T-helper 2 cell treated with Interferon-gamma antibody and Interleukin-4, amounts not matched to agents 5 μg/mL and 100 μg/mL, for 36 hours (primary cell): ENCODE measurements at regions not wholly inside any gene's neighbourhood (a gene's known extent, or its start where the extent isn't known, plus 50 kb on each side); places are given as distances from the start of the nearest gene placed in this dataset.
"Not testable (repeated sequence)": the region's sequence is repeated elsewhere in the genome, so short reads cannot be mapped to it uniquely, and the experiment has no call there.

ENCODE experiments used
- DNase-seq: peaks from one replicate; pipeline ENCODE4 v3.0.0; 2021; ENCODE audit warnings: low spot score
- H3K27ac Mint-ChIP-seq: one replicate; pipeline ENCODE4 v1.8.0; 2021; ENCODE audit warnings: mild to moderate bottlenecking, mixed read lengths
- H3K27me3 Mint-ChIP-seq: one replicate; pipeline ENCODE4 v1.8.0; 2021; ENCODE audit warnings: low read depth, mixed read lengths
- H3K36me3 Mint-ChIP-seq: one replicate; pipeline ENCODE4 v1.8.0; 2021; ENCODE audit warnings: low read depth, mixed read lengths
- H3K4me1 Mint-ChIP-seq: one replicate; pipeline ENCODE4 v1.8.0; 2021; ENCODE audit warnings: low read depth, mixed read lengths
- H3K4me3 Mint-ChIP-seq: one replicate; pipeline ENCODE4 v1.8.0; 2022; ENCODE audit warnings: mild to moderate bottlenecking, moderate library complexity, mixed read lengths
- H3K9me3 Mint-ChIP-seq: one replicate; pipeline ENCODE4 v1.8.0; 2021; ENCODE audit warnings: mixed read lengths

GRCh38 chr13:30835442-30835841 lies 70.6 kb upstream of the MEDAG start:
- Mint-ChIP-seq H3K9me3 (no peaks in the 10 kb centered on the region), H3K27me3 (peaks cover 5% of the 10 kb centered on the region), H3K4me3 (no peak overlapping the region), H3K36me3 (no peaks in the 10 kb centered on the region), H3K27ac (no peak overlapping the region), H3K4me1 (peaks cover 2% of the 10 kb centered on the region)
- DNase-seq: no peak

GRCh38 chr13:30837227-30838159 lies 68.6 kb upstream of the MEDAG start:
- peaks cover 5% of the 10 kb centered on the region for H3K27me3 Mint-ChIP-seq
- no peak overlapping the region for H3K4me3 Mint-ChIP-seq
- no peaks in the 10 kb centered on the region for H3K9me3 Mint-ChIP-seq
- no peak overlapping the region for H3K27ac Mint-ChIP-seq
- no peaks in the 10 kb centered on the region for H3K4me1 Mint-ChIP-seq
- no peaks in the 10 kb centered on the region for H3K36me3 Mint-ChIP-seq
- no peak for DNase-seq

- not testable (repeated sequence) for H3K4me1 Mint-ChIP-seq, H3K36me3 Mint-ChIP-seq, H3K27me3 Mint-ChIP-seq, H3K27ac Mint-ChIP-seq, H3K4me3 Mint-ChIP-seq, H3K9me3 Mint-ChIP-seq, DNase-seq
These were observed 66.4 kb upstream of the MEDAG start for GRCh38 chr13:30839636-30840035.

GRCh38 chr13:30840515-30840914 lies 65.6 kb upstream of the MEDAG start:
- Mint-ChIP-seq H3K4me1 (peaks cover 3% of the 10 kb centered on the region), H3K9me3 (no peaks in the 10 kb centered on the region), H3K4me3 (no peak overlapping the region), H3K36me3 (no peaks in the 10 kb centered on the region), H3K27me3 (peaks cover 5% of the 10 kb centered on the region), H3K27ac (no peak overlapping the region)
- DNase-seq: no peak

- peaks cover 5% of the 10 kb centered on the region for H3K4me1 Mint-ChIP-seq
- H3K9me3 Mint-ChIP-seq: no peaks in the 10 kb centered on the region
- H3K27ac Mint-ChIP-seq: no peak overlapping the region
- no peaks in the 10 kb centered on the region for H3K36me3 Mint-ChIP-seq
- H3K27me3 Mint-ChIP-seq: no peaks in the 10 kb centered on the region
- no peak overlapping the region for H3K4me3 Mint-ChIP-seq
- DNase-seq: no peak
These were observed 64.9 kb upstream of the MEDAG start for GRCh38 chr13:30841154-30841553.

- Mint-ChIP-seq H3K27ac (no peak overlapping the region), H3K4me1 (peaks cover 16% of the 10 kb centered on the region), H3K4me3 (no peak overlapping the region), H3K9me3 (no peaks in the 10 kb centered on the region), H3K36me3 (no peaks in the 10 kb centered on the region), H3K27me3 (no peaks in the 10 kb centered on the region)
- DNase-seq: no peak
These were observed 62.5 kb upstream of the MEDAG start for GRCh38 chr13:30843548-30843947.

GRCh38 chr13:30844548-30845296 lies 61.3 kb upstream of the MEDAG start:
- Mint-ChIP-seq H3K27ac (no peak overlapping the region), H3K9me3 (no peaks in the 10 kb centered on the region), H3K4me3 (no peak overlapping the region), H3K27me3 (no peaks in the 10 kb centered on the region), H3K4me1 (peaks cover 16% of the 10 kb centered on the region), H3K36me3 (no peaks in the 10 kb centered on the region)
- DNase-seq: no peak

GRCh38 chr13:30845297-30846214 lies 60.5 kb upstream of the MEDAG start:
- Mint-ChIP-seq H3K36me3 (no peaks in the 10 kb centered on the region), H3K4me3 (no peak overlapping the region), H3K4me1 (peaks cover 16% of the 10 kb centered on the region), H3K27ac (peak overlapping the region; percentile 3), H3K9me3 (no peaks in the 10 kb centered on the region), H3K27me3 (peaks cover 3% of the 10 kb centered on the region)
- DNase-seq: no peak

GRCh38 chr13:30846311-30846710 lies 59.8 kb upstream of the MEDAG start:
- H3K9me3 Mint-ChIP-seq: no peaks in the 10 kb centered on the region
- no peak for DNase-seq
- H3K27me3 Mint-ChIP-seq: peaks cover 10% of the 10 kb centered on the region
- H3K4me3 Mint-ChIP-seq: no peak overlapping the region
- H3K4me1 Mint-ChIP-seq: peaks cover 16% of the 10 kb centered on the region
- H3K36me3 Mint-ChIP-seq: no peaks in the 10 kb centered on the region
- H3K27ac Mint-ChIP-seq: no peak overlapping the region

- peaks cover 13% of the 10 kb centered on the region for H3K27me3 Mint-ChIP-seq
- H3K9me3 Mint-ChIP-seq: no peaks in the 10 kb centered on the region
- H3K36me3 Mint-ChIP-seq: no peaks in the 10 kb centered on the region
- DNase-seq: no peak
- H3K4me1 Mint-ChIP-seq: peaks cover 16% of the 10 kb centered on the region
- no peak overlapping the region for H3K27ac Mint-ChIP-seq
- no peak overlapping the region for H3K4me3 Mint-ChIP-seq
These were observed 59.2 kb upstream of the MEDAG start for GRCh38 chr13:30846866-30847265.

GRCh38 chr13:30847650-30848307 lies 58.3 kb upstream of the MEDAG start:
- no peak overlapping the region for H3K4me3 Mint-ChIP-seq
- peaks cover 13% of the 10 kb centered on the region for H3K27me3 Mint-ChIP-seq
- no peak overlapping the region for H3K27ac Mint-ChIP-seq
- no peaks in the 10 kb centered on the region for H3K36me3 Mint-ChIP-seq
- H3K9me3 Mint-ChIP-seq: no peaks in the 10 kb centered on the region
- peaks cover 16% of the 10 kb centered on the region for H3K4me1 Mint-ChIP-seq
- DNase-seq: peak; percentile 31

- no peaks in the 10 kb centered on the region for H3K36me3 Mint-ChIP-seq
- peaks cover 13% of the 10 kb centered on the region for H3K27me3 Mint-ChIP-seq
- no peaks in the 10 kb centered on the region for H3K9me3 Mint-ChIP-seq
- no peak overlapping the region for H3K4me3 Mint-ChIP-seq
- H3K4me1 Mint-ChIP-seq: peaks cover 16% of the 10 kb centered on the region
- no peak for DNase-seq
- no peak overlapping the region for H3K27ac Mint-ChIP-seq
These were observed 57.6 kb upstream of the MEDAG start for GRCh38 chr13:30848332-30849027.

GRCh38 chr13:30849611-30850010 lies 56.5 kb upstream of the MEDAG start:
- Mint-ChIP-seq H3K36me3 (no peaks in the 10 kb centered on the region), H3K4me3 (no peak overlapping the region), H3K9me3 (no peaks in the 10 kb centered on the region), H3K27me3 (peaks cover 13% of the 10 kb centered on the region), H3K4me1 (peaks cover 16% of the 10 kb centered on the region), H3K27ac (no peak overlapping the region)
- DNase-seq: no peak
